ELR (cell line): ENCODE measurements at regions not wholly inside any gene's neighbourhood (a gene's known extent, or its start where the extent isn't known, plus 50 kb on each side); places are given as distances from the start of the nearest gene placed in this dataset.

Experiments used
- DNase-seq: peaks from one replicate; pipeline ENCODE4 v3.0.0-alpha.2; 2015; ENCODE audit warnings: low read depth

DNA sequence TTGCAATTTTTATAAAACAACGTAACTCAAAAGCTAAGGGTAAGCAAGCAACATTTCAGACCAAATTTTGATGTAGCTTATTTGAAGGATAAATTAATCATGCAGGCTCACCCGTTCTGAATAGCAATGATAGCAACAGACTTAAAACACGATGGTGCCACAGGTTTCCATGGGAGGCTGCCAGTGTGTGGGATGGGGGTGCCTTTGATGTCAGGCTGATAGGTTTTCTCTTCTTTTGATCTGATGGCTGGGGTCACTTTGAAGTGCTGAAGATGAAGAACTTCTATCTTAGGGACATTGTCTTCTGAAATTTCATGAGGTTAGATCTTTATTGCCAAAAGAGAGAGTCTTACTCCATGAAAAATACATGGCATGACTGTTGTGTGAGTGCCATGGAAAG, 206.8 kb downstream of the LPIN1 start:
- DNase-seq = no peak

DNA sequence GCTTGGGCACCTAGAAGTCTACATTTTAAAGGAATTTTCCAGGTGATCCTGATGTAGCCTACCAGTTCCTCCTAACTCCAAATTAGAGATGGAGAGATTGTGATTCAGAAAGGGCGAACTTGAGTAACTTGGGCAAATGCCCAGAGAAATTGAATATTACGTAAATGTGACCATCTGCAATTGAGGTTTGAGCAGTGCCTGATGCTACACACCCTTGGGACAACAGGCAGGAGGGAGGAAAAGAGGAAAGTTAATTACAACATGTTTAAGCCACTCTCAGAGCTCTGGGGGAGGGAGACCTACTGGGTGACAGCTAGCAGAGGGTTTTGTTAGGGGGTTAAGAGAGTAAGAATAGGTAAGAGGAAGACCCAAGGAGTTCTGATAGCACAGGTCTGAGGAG, 208.9 kb downstream of the LPIN1 start:
- DNase-seq = no peak

DNA sequence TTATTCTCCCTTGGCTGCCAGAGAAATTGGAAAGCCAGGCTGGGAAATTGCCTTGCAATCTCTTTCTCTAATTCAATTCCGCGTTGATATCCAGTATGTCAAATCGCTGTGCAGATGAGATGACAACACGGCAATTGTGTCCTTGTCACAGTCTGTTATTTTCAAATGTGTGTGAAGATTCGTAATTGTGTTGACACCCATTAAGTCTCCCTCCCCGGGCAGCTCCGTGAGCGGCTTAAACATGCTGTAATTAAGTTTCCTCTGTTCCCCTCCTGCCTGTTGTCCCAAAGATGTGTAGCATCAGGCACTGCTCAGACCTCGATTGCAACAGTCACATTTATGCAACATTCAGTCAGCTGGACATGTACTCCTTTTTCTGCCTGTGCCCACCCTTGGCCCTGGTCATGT, 209.5 kb downstream of the LPIN1 start:
- no peak for DNase-seq

GRCh38 chr2:11962707-11963328, 216.4 kb downstream of the LPIN1 start:
- DNase-seq = no peak

GRCh38 chr2:11963966-11964365, 217.5 kb downstream of the LPIN1 start:
- no peak for DNase-seq

GRCh38 chr2:11967946-11968465, 221.6 kb downstream of the LPIN1 start:
- no peak for DNase-seq

DNA sequence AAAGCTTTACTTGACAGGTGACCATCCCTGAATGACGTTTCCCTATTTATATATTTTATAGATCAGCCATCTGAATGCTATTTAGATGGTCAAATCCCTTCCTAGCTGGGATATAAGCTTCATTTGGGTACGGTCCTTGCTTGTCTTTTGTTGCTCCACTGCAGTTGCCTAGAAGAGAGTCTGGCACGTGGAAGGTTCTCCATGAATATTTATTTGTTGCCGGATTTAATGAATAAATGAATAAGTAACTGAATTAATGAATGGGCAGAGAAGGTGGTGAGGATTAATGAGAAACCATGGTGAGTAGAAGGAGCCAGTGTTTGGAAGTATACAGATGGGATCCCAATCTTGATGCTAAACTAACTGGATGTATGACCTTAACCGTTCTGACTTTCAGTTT, 222.1 kb downstream of the LPIN1 start:
- no peak for DNase-seq

- no peak for DNase-seq
Observed at GRCh38 chr2:11969774-11970173, 223.3 kb downstream of the LPIN1 start.

- DNase-seq = no peak
Observed at GRCh38 chr2:11974573-11974972, 228.1 kb downstream of the LPIN1 start.

- no peak for DNase-seq
Observed at GRCh38 chr2:11975373-11975772, 228.9 kb downstream of the LPIN1 start.

GRCh38 chr2:11976073-11976472, 229.6 kb downstream of the LPIN1 start:
- DNase-seq = peak; percentile 49

DNA sequence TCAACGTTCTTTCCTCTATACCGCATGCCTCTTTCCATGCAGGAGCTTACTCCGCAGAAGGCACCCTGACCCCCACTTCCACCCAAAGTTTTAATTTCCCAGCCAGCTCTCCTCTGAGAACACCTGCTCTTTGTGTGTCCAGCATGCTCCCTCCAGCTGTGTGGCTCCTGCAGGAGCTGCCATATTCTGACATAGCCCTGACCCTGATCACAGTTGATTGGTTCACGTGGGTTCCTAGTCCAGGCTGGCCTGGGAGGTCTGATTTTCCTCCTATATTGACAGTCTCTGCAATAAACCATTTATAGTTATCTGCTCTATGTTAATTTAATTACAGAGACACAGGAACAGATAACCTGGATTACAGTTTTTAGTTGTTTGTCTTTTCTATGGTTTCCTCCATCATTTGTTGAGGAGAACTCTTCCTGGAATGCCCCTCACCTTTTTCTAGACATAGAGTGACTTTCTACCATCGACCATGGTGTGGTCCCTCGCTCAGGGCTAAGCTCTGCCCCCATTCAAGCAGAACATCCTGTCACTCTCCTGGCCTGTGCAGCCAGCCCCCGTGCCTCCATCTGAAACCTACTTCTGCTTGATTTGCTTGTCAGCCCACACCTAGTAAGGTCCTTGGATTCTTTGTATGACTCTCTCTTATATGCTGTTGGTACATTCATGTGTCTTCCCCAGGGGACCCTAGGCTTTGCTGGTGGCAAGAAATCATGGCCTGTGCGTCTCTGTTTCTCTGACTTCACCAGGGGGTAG, 231.5 kb downstream of the LPIN1 start:
- no peak for DNase-seq

- no peak for DNase-seq
Observed at GRCh38 chr2:11980809-11981208, 234.4 kb downstream of the LPIN1 start.

GRCh38 chr2:11983401-11983800, 237.0 kb downstream of the LPIN1 start:
- no peak for DNase-seq

- DNase-seq = no peak
Observed at GRCh38 chr2:11983870-11984269, 237.4 kb downstream of the LPIN1 start.

- no peak for DNase-seq
Observed at GRCh38 chr2:11984316-11985158, 238.1 kb downstream of the LPIN1 start.

GRCh38 chr2:11985817-11986566, 239.6 kb downstream of the LPIN1 start:
- no peak for DNase-seq

DNA sequence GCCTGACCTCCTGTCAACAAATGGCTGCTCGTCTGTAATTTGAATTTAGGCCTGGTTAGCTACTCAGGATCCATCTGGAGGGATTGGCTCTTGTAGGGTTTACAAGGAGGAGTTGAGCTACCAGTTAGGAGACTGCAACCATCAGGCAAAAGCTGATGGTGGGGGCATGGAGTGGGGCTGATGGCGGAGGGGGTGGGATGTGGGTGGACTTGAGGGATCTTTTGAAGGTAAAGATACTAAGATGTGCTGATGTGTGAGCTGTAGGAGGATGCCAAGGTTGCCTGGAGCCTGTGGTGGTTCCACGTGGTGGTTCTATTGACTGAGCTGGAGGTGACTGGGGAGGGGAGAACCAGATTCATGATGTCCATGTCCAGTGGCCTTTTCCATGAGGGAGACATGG, 240.7 kb downstream of the LPIN1 start:
- DNase-seq = no peak

- no peak for DNase-seq
Observed at GRCh38 chr2:11988691-11989353, 242.4 kb downstream of the LPIN1 start.

DNA sequence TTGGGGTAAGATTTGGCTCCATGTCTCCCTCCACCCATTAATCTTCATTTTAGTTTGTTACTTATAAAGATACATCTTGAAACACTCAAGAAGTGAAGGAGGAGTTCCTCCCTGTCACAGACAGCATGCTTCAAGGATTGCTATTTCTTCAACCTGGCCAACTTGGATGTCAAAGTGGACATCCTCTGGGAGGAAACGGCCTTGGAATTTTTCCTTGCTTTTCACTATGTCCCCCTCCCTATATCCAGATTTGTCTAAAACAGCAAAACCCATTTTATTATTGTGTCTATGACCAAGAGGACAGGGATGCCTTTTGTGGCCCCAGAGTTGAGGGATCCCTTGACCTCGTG, 242.9 kb downstream of the LPIN1 start:
- no peak for DNase-seq

DNA sequence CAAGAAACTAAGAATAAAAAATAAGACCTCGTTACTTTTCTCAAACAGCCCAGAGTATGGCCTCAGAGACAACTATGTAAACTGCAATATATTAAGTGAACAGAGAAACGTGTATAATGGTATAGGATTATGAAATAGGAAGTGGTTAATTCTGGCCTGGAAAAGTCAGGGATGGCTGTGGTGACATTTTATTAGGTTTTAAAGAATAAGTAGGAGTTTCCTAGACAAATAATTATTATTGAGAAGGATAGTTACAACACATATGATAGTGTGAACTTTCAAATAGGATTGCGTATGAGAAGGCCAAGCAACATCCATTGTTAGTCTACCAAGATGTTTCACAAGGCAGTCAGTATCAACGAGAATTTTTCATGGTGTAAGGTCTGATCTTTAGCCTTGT, 244.1 kb downstream of the LPIN1 start:
- DNase-seq = no peak

- DNase-seq = no peak
Observed at GRCh38 chr2:11993749-11994148, 247.3 kb downstream of the LPIN1 start.
